K562 (cell line): ENCODE measurements at regions not wholly inside any gene's neighbourhood (a gene's known extent, or its start where the extent isn't known, plus 50 kb on each side); places are given as distances from the start of the nearest gene placed in this dataset.

Experiments
- MCM2 ChIP-seq: fragments of 450-650 bp; IDR thresholded peaks from 2 replicates; pipeline ENCODE4 v1.6.1; 2017; ENCODE audit warnings: low read depth, mild to moderate bottlenecking
- TRIM24 ChIP-seq, 2 experiments: fragments of 450-650 bp; IDR thresholded peaks; 2 replicates each; pipeline ENCODE4 v1.6.1; 2016
- ZNF133 ChIP-seq: fragments of 250-450 bp; sonication (Bioruptor Pico); IDR thresholded peaks from 2 replicates; pipeline ENCODE4 v1.4.0; 2020; ENCODE audit warnings: mild to moderate bottlenecking
- TF ChIP-seq, protein P1 (sequence below), 3 experiments: fragments of 200-800 bp in 1 of 3; fragments of 250-450 bp in 1 of 3; fragments of 450-650 bp in 1 of 3; sonication (Bioruptor Pico) in 1 of 3; sonication (Bioruptor generic) in 1 of 3; formaldehyde crosslinking in 1 of 3; IDR thresholded peaks; 2 replicates each; pipeline versions ENCODE4 v1.6.1 to v1.8.0; 2016 to 2022; ENCODE audit warnings: mild to moderate bottlenecking in 2 of 3, missing genetic modification characterization in 2 of 3, missing compliant biosample characterization in 1 of 3, moderate library complexity in 1 of 3
- TF ChIP-seq, protein P2 (sequence below): IDR thresholded peaks from 3 replicates; pipeline ENCODE4 v1.6.1; 2011; ENCODE audit warnings: borderline replicate concordance, mild to moderate bottlenecking, moderate library complexity; ENCODE audit not compliant: insufficient read length; ENCODE audit errors: extremely low read depth

DNA sequence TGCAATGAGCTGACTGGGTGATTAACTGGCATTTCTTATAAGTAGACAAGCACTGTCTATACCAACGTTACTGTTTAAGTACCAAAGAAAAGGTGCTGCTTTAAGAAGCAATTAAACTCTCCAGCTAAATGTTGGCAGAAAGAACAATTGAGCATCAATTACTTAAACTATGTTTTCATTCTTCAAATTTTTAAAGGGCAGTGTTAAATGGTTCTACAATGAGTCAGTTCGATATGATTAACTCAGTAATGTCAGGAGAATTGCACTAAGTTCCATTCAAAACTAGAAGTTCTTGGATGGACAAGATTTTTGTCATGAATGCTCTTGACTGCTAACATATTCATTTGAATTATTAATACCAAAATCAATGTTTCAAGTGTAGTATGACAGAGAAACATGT is 593.7 kb downstream of the DNAH5 start (continued):
- TF ChIP-seq, protein P1, sequence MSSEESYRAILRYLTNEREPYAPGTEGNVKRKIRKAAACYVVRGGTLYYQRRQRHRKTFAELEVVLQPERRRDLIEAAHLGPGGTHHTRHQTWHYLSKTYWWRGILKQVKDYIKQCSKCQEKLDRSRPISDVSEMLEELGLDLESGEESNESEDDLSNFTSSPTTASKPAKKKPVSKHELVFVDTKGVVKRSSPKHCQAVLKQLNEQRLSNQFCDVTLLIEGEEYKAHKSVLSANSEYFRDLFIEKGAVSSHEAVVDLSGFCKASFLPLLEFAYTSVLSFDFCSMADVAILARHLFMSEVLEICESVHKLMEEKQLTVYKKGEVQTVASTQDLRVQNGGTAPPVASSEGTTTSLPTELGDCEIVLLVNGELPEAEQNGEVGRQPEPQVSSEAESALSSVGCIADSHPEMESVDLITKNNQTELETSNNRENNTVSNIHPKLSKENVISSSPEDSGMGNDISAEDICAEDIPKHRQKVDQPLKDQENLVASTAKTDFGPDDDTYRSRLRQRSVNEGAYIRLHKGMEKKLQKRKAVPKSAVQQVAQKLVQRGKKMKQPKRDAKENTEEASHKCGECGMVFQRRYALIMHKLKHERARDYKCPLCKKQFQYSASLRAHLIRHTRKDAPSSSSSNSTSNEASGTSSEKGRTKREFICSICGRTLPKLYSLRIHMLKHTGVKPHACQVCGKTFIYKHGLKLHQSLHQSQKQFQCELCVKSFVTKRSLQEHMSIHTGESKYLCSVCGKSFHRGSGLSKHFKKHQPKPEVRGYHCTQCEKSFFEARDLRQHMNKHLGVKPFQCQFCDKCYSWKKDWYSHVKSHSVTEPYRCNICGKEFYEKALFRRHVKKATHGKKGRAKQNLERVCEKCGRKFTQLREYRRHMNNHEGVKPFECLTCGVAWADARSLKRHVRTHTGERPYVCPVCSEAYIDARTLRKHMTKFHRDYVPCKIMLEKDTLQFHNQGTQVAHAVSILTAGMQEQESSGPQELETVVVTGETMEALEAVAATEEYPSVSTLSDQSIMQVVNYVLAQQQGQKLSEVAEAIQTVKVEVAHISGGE (CRISPR knock-in tag; IDR thresholded peaks at IDR 0.05): no peak
- TF ChIP-seq MCM2 (no peak), TRIM24 (IDR thresholded peaks at IDR 0.05) (no peak), ZNF133 (CRISPR knock-in tag) (no peak)
- TF ChIP-seq, protein P2, sequence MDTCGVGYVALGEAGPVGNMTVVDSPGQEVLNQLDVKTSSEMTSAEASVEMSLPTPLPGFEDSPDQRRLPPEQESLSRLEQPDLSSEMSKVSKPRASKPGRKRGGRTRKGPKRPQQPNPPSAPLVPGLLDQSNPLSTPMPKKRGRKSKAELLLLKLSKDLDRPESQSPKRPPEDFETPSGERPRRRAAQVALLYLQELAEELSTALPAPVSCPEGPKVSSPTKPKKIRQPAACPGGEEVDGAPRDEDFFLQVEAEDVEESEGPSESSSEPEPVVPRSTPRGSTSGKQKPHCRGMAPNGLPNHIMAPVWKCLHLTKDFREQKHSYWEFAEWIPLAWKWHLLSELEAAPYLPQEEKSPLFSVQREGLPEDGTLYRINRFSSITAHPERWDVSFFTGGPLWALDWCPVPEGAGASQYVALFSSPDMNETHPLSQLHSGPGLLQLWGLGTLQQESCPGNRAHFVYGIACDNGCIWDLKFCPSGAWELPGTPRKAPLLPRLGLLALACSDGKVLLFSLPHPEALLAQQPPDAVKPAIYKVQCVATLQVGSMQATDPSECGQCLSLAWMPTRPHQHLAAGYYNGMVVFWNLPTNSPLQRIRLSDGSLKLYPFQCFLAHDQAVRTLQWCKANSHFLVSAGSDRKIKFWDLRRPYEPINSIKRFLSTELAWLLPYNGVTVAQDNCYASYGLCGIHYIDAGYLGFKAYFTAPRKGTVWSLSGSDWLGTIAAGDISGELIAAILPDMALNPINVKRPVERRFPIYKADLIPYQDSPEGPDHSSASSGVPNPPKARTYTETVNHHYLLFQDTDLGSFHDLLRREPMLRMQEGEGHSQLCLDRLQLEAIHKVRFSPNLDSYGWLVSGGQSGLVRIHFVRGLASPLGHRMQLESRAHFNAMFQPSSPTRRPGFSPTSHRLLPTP: no peak
